Endothelial cell (in vitro differentiated cells): ENCODE measurements at regions not wholly inside any gene's neighbourhood (a gene's known extent, or its start where the extent isn't known, plus 50 kb on each side); places are given as distances from the start of the nearest gene placed in this dataset.

ENCODE experiments used
- DNase-seq: peaks from one replicate; pipeline ENCODE4 v3.0.0; 2021; ENCODE audit warnings: low spot score
- H3K27ac Mint-ChIP-seq: one replicate; pipeline ENCODE4 v1.8.0; 2021; ENCODE audit warnings: mixed read lengths, inconsistent platforms; ENCODE audit not compliant: unreplicated experiment
- H3K27me3 Mint-ChIP-seq: one replicate; pipeline ENCODE4 v1.8.0; 2021; ENCODE audit warnings: mild to moderate bottlenecking, moderate library complexity, mixed read lengths, inconsistent platforms; ENCODE audit not compliant: unreplicated experiment
- H3K36me3 Mint-ChIP-seq: one replicate; pipeline ENCODE4 v1.8.0; 2021; ENCODE audit warnings: mild to moderate bottlenecking, low read depth, mixed read lengths, inconsistent platforms; ENCODE audit not compliant: unreplicated experiment
- H3K4me1 Mint-ChIP-seq: one replicate; pipeline ENCODE4 v1.8.0; 2021; ENCODE audit warnings: mild to moderate bottlenecking, mixed read lengths, inconsistent platforms; ENCODE audit not compliant: unreplicated experiment
- H3K4me3 Mint-ChIP-seq: one replicate; pipeline ENCODE4 v1.8.0; 2021; ENCODE audit warnings: mild to moderate bottlenecking, mixed read lengths, inconsistent platforms; ENCODE audit not compliant: unreplicated experiment
- H3K9me3 Mint-ChIP-seq: one replicate; pipeline ENCODE4 v1.8.0; 2021; ENCODE audit warnings: mixed read lengths, inconsistent platforms; ENCODE audit not compliant: unreplicated experiment
- CTCF ChIP-seq: fragments of 200-600 bp; sonication (generic); IDR thresholded peaks from one replicate; pipeline ENCODE4 v1.5.0; 2021; ENCODE audit warnings: antibody characterized with exemption; ENCODE audit not compliant: unreplicated experiment

- no peaks in the 10 kb centered on the region for H3K36me3 Mint-ChIP-seq
- no peak overlapping the region for H3K27ac Mint-ChIP-seq
- H3K4me1 Mint-ChIP-seq: no peaks in the 10 kb centered on the region
Observed at GRCh38 chr16:64724339-64724738, 397.5 kb downstream of the CDH11 start.

DNA sequence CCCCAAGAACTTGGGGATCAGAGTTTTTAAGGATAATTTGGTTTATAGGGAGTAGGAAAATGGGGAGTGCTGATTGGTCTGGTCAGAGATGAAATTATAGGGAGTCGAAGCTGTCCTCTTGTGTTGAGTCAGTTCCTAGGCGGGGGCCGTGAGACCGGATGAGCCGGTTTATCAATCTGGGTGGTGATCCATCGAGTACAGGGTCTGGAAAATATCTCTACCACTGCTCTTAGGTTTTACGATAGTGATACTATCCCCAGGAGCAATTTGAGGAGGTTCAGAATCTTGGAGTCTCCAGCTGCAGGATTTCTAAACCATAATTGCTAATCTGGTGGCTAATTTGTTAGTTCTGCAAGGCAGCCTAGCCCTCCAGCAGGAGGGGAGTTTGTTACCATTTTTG is 403.4 kb downstream of the CDH11 start:
- no peak for DNase-seq
- TF ChIP-seq CTCF: no peak
- no peak overlapping the region for H3K4me3 Mint-ChIP-seq
- H3K27ac Mint-ChIP-seq: no peak overlapping the region
- no peaks in the 10 kb centered on the region for H3K36me3 Mint-ChIP-seq
- H3K27me3 Mint-ChIP-seq: no peaks in the 10 kb centered on the region
- no peaks in the 10 kb centered on the region for H3K9me3 Mint-ChIP-seq
- no peaks in the 10 kb centered on the region for H3K4me1 Mint-ChIP-seq

More at GRCh38 chr16:64724339-64724738, 397.5 kb downstream of the CDH11 start:
- DNase-seq: no peak
- Mint-ChIP-seq H3K9me3 (no peaks in the 10 kb centered on the region), H3K27me3 (peaks cover 1% of the 10 kb centered on the region), H3K4me3 (no peak overlapping the region)
- no peak for TF ChIP-seq CTCF

- H3K36me3 Mint-ChIP-seq: no peaks in the 10 kb centered on the region
- TF ChIP-seq CTCF: no peak
Observed at GRCh38 chr16:64717871-64718270, 404.0 kb downstream of the CDH11 start.

DNA sequence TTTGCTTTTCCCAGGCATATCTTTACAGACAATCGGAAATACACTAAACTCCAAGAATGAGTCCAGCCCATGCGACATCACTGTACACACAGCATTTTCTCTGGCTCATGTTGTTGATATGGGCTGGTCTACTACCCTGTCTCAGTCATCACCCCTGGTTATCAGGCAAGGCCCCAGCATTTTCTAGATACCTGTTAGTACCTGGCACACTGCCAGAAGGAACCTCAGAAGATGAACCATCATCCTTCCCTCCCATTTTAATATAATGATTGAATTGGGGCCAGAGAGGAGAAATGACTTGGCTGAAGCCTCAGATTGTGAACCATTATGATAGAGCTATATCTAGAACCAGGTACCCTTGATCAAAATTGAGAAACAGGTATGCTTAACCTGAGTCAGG is 406.2 kb downstream of the CDH11 start:
- H3K27me3 Mint-ChIP-seq: no peaks in the 10 kb centered on the region
- H3K4me1 Mint-ChIP-seq: no peaks in the 10 kb centered on the region
- no peak overlapping the region for H3K27ac Mint-ChIP-seq
- H3K36me3 Mint-ChIP-seq: no peaks in the 10 kb centered on the region
- H3K9me3 Mint-ChIP-seq: no peaks in the 10 kb centered on the region
- no peak overlapping the region for H3K4me3 Mint-ChIP-seq
- DNase-seq: no peak
- no peak for TF ChIP-seq CTCF

More at GRCh38 chr16:64717871-64718270, 404.0 kb downstream of the CDH11 start:
- no peak overlapping the region for H3K4me3 Mint-ChIP-seq
- DNase-seq: no peak
- no peaks in the 10 kb centered on the region for H3K9me3 Mint-ChIP-seq
- H3K27ac Mint-ChIP-seq: no peak overlapping the region
- no peaks in the 10 kb centered on the region for H3K4me1 Mint-ChIP-seq
- no peaks in the 10 kb centered on the region for H3K27me3 Mint-ChIP-seq

GRCh38 chr16:64712026-64712425 is 409.8 kb downstream of the CDH11 start:
- DNase-seq: no peak
- Mint-ChIP-seq H3K4me3 (no peak overlapping the region), H3K4me1 (no peaks in the 10 kb centered on the region), H3K27ac (no peak overlapping the region), H3K27me3 (no peaks in the 10 kb centered on the region), H3K36me3 (no peaks in the 10 kb centered on the region), H3K9me3 (no peaks in the 10 kb centered on the region)
- TF ChIP-seq CTCF: no peak
